ENCODE measurements at regions not wholly inside any gene's neighbourhood (a gene's known extent, or its start where the extent isn't known, plus 50 kb on each side); places are given as distances from the start of the nearest gene placed in this dataset.

DNA sequence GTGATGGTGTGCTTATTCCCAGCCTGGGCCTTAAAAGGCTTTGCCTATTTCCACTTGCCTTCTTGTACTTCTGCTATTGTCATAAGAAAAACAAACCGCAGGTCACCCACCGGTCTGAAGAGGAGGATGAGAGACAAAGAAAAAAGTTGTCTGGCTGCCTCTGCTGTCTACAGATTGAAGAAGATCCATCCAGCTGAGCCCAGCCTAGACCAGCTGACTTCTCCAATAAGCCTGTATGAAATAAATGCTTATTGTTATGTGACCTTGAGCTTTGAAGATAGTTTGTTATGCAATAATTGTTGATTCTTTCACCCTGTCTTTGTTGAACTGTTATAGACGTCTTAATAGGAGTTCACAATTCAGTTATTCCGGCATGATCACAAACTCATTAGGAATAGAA lies 223.8 kb upstream of the PRSS16 start:
- TF ChIP-seq ELF1 (CRISPR knock-in tag; IDR thresholded peaks at IDR 0.05) (no peak), HIVEP1 (CRISPR knock-in tag; IDR thresholded peaks at IDR 0.05) (no peak), SALL2 (CRISPR knock-in tag; IDR thresholded peaks at IDR 0.05) (no peak), ZNF230 (CRISPR knock-in tag; IDR thresholded peaks at IDR 0.05) (no peak), POLR2A (IDR thresholded peaks at IDR 0.05; ENCODE audit: insufficient read depth in 1 of 2, low read depth in 2 of 2, low read length in 2 of 2) (no peak), SIX1 (CRISPR knock-in tag; IDR thresholded peaks at IDR 0.05; ENCODE audit: borderline replicate concordance) (no peak)
- TF ChIP-seq, protein P1, sequence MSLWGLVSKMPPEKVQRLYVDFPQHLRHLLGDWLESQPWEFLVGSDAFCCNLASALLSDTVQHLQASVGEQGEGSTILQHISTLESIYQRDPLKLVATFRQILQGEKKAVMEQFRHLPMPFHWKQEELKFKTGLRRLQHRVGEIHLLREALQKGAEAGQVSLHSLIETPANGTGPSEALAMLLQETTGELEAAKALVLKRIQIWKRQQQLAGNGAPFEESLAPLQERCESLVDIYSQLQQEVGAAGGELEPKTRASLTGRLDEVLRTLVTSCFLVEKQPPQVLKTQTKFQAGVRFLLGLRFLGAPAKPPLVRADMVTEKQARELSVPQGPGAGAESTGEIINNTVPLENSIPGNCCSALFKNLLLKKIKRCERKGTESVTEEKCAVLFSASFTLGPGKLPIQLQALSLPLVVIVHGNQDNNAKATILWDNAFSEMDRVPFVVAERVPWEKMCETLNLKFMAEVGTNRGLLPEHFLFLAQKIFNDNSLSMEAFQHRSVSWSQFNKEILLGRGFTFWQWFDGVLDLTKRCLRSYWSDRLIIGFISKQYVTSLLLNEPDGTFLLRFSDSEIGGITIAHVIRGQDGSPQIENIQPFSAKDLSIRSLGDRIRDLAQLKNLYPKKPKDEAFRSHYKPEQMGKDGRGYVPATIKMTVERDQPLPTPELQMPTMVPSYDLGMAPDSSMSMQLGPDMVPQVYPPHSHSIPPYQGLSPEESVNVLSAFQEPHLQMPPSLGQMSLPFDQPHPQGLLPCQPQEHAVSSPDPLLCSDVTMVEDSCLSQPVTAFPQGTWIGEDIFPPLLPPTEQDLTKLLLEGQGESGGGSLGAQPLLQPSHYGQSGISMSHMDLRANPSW (CRISPR knock-in tag; IDR thresholded peaks at IDR 0.05; ENCODE audit: borderline replicate concordance) = no peak

All from HepG2 (cell line).